Mesothelial cell of epicardium (in vitro differentiated cells): ENCODE measurements at regions not wholly inside any gene's neighbourhood (a gene's known extent, or its start where the extent isn't known, plus 50 kb on each side); places are given as distances from the start of the nearest gene placed in this dataset.
"Not testable (repeated sequence)": the region's sequence is repeated elsewhere in the genome, so short reads cannot be mapped to it uniquely, and the experiment has no call there.

ENCODE experiments used
- DNase-seq, 2 experiments: peaks; one replicate each; pipeline ENCODE4 v3.0.0; 2021; ENCODE audit warnings: low spot score in 2 of 2; ENCODE audit not compliant: unreplicated experiment in 2 of 2
- H3K27ac Mint-ChIP-seq: 2 replicates; pipeline ENCODE4 v1.8.0; 2021; ENCODE audit warnings: mixed read lengths
- H3K27me3 Mint-ChIP-seq: 2 replicates; pipeline ENCODE4 v1.8.0; 2021; ENCODE audit warnings: low read depth, mixed read lengths
- H3K36me3 Mint-ChIP-seq: 2 replicates; pipeline ENCODE4 v1.8.0; 2021; ENCODE audit warnings: mixed read lengths
- H3K4me1 Mint-ChIP-seq: 2 replicates; pipeline ENCODE4 v1.8.0; 2021; ENCODE audit warnings: mixed read lengths
- H3K4me3 Mint-ChIP-seq: 2 replicates; pipeline ENCODE4 v1.8.0; 2021; ENCODE audit warnings: mild to moderate bottlenecking, moderate library complexity, mixed read lengths
- H3K9me3 Mint-ChIP-seq: 2 replicates; pipeline ENCODE4 v1.8.0; 2021; ENCODE audit warnings: mixed read lengths
- TF ChIP-seq, protein P1 (sequence below): fragments of 200-600 bp; sonication (generic); IDR thresholded peaks from one replicate; pipeline ENCODE4 v1.5.0; 2021; ENCODE audit warnings: antibody characterized with exemption; ENCODE audit not compliant: unreplicated experiment

DNA sequence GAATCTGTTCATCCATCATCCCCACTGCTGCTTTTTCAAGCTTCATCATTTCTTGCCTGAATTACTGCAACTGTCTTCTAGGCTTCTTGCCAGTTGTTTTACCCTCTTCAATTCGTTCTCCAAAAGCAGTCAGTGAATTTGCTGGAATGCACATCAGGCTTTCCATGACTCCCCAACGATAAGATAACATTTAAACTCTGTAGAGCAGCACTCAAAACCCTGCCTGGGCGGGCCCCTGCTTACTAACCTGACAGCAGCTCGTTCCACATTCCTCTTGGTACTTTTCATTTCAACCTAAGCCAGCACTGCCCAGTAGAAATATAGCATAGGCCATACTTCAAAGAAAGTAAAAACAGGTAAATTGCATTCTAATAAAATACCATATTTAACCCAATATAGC is 342.9 kb downstream of the SUCLG1 start:
- Mint-ChIP-seq H3K27ac (no peak overlapping the region), H3K4me1 (peaks cover 10% of the 10 kb centered on the region), H3K27me3 (peaks cover 5% of the 10 kb centered on the region), H3K36me3 (no peaks in the 10 kb centered on the region), H3K9me3 (peaks cover 18% of the 10 kb centered on the region), H3K4me3 (no peak overlapping the region)
- TF ChIP-seq, protein P1, sequence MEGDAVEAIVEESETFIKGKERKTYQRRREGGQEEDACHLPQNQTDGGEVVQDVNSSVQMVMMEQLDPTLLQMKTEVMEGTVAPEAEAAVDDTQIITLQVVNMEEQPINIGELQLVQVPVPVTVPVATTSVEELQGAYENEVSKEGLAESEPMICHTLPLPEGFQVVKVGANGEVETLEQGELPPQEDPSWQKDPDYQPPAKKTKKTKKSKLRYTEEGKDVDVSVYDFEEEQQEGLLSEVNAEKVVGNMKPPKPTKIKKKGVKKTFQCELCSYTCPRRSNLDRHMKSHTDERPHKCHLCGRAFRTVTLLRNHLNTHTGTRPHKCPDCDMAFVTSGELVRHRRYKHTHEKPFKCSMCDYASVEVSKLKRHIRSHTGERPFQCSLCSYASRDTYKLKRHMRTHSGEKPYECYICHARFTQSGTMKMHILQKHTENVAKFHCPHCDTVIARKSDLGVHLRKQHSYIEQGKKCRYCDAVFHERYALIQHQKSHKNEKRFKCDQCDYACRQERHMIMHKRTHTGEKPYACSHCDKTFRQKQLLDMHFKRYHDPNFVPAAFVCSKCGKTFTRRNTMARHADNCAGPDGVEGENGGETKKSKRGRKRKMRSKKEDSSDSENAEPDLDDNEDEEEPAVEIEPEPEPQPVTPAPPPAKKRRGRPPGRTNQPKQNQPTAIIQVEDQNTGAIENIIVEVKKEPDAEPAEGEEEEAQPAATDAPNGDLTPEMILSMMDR, result no peak
- DNase-seq, result no peak

GRCh38 chr2:84115173-84115857 is 343.8 kb downstream of the SUCLG1 start:
- Mint-ChIP-seq H3K4me3 (no peak overlapping the region), H3K27me3 (peaks cover 4% of the 10 kb centered on the region), H3K9me3 (peaks cover 18% of the 10 kb centered on the region), H3K4me1 (peaks cover 10% of the 10 kb centered on the region), H3K36me3 (no peaks in the 10 kb centered on the region), H3K27ac (no peak overlapping the region)
- no peak for DNase-seq
- TF ChIP-seq, protein P1, result no peak

- not testable (repeated sequence) for H3K4me3 Mint-ChIP-seq, H3K27ac Mint-ChIP-seq, H3K4me1 Mint-ChIP-seq, DNase-seq, H3K36me3 Mint-ChIP-seq, H3K27me3 Mint-ChIP-seq
- peaks cover 50% of the 10 kb centered on the region for H3K9me3 Mint-ChIP-seq
Measured at GRCh38 chr2:84103816-84104527, 355.1 kb downstream of the SUCLG1 start.

- peaks cover 55% of the 10 kb centered on the region for H3K9me3 Mint-ChIP-seq
- H3K27ac Mint-ChIP-seq, result no peak overlapping the region
- TF ChIP-seq, protein P1, result no peak
- DNase-seq, result no peak
- H3K36me3 Mint-ChIP-seq, result peaks cover 7% of the 10 kb centered on the region
- H3K27me3 Mint-ChIP-seq, result no peaks in the 10 kb centered on the region
- H3K4me1 Mint-ChIP-seq, result no peaks in the 10 kb centered on the region
- no peak overlapping the region for H3K4me3 Mint-ChIP-seq
Measured at GRCh38 chr2:84102274-84102673, 356.8 kb downstream of the SUCLG1 start.

- no peak for DNase-seq
- Mint-ChIP-seq H3K36me3 (no peaks in the 10 kb centered on the region), H3K27me3 (no peaks in the 10 kb centered on the region), H3K27ac (no peak overlapping the region), H3K4me3 (no peak overlapping the region), H3K4me1 (peaks cover 6% of the 10 kb centered on the region), H3K9me3 (peaks cover 25% of the 10 kb centered on the region)
- TF ChIP-seq, protein P1, result no peak
Measured at GRCh38 chr2:84088656-84089055, 370.4 kb downstream of the SUCLG1 start.

DNA sequence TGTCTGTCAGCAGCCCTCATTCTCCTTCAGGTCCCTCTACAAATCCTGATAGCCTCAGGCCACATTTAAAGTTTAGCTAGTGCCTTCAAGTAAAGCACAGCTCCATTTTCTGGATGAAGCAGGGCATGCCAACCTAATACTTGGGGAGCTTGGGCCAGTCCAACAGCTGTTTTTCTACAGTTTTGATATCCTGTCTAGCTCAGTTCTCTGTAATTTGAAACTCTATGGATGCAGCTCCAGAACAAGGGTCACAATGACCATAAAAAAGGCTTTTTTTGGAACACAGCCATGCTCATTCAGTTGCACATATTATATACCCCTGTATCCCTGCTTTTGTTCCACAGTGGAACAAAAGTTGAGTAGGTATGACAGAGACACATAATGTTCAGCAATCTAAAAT is 373.5 kb downstream of the SUCLG1 start:
- no peak overlapping the region for H3K27ac Mint-ChIP-seq
- no peak for DNase-seq
- H3K4me1 Mint-ChIP-seq, result peaks cover 6% of the 10 kb centered on the region
- no peak overlapping the region for H3K4me3 Mint-ChIP-seq
- TF ChIP-seq, protein P1, result no peak
- no peaks in the 10 kb centered on the region for H3K27me3 Mint-ChIP-seq
- H3K36me3 Mint-ChIP-seq, result no peaks in the 10 kb centered on the region
- no peaks in the 10 kb centered on the region for H3K9me3 Mint-ChIP-seq
